Ishikawa (cell line): ENCODE measurements at regions not wholly inside any gene's neighbourhood (a gene's known extent, or its start where the extent isn't known, plus 50 kb on each side); places are given as distances from the start of the nearest gene placed in this dataset.

ENCODE experiments used
- CEBPB ChIP-seq: IDR thresholded peaks from 2 replicates; pipeline ENCODE4 v1.6.1; 2012
- CREB1 ChIP-seq: IDR thresholded peaks from 2 replicates; pipeline ENCODE4 v1.6.1; 2012; ENCODE audit warnings: low read depth
- EGR1 ChIP-seq: IDR thresholded peaks from 2 replicates; pipeline ENCODE4 v1.6.1; 2012
- EP300 ChIP-seq: IDR thresholded peaks from 2 replicates; pipeline ENCODE4 v1.6.1; 2012; ENCODE audit warnings: borderline replicate concordance
- FOXM1 ChIP-seq: IDR thresholded peaks from 2 replicates; pipeline ENCODE4 v1.6.1; 2012; ENCODE audit warnings: low read depth, borderline replicate concordance
- MAX ChIP-seq: IDR thresholded peaks from 2 replicates; pipeline ENCODE4 v1.6.1; 2012
- NFIC ChIP-seq: IDR thresholded peaks from 2 replicates; pipeline ENCODE4 v1.6.1; 2012
- RAD21 ChIP-seq: IDR thresholded peaks from 2 replicates; pipeline ENCODE4 v1.6.1; 2012; ENCODE audit warnings: low read depth
- REST ChIP-seq: IDR thresholded peaks from 2 replicates; pipeline ENCODE4 v1.6.1; 2012; ENCODE audit warnings: low read depth, mild to moderate bottlenecking
- TAF1 ChIP-seq: IDR thresholded peaks from 2 replicates; pipeline ENCODE4 v1.6.1; 2012; ENCODE audit warnings: low read depth, mild to moderate bottlenecking
- TCF12 ChIP-seq: IDR thresholded peaks from 2 replicates; pipeline ENCODE4 v1.6.1; 2012; ENCODE audit warnings: low read depth
- TEAD4 ChIP-seq: IDR thresholded peaks from 2 replicates; pipeline ENCODE4 v1.6.1; 2012
- USF1 ChIP-seq: IDR thresholded peaks from 2 replicates; pipeline ENCODE4 v1.6.1; 2012
- YY1 ChIP-seq: IDR thresholded peaks from 2 replicates; pipeline ENCODE4 v1.6.1; 2012; ENCODE audit warnings: low read depth
- ZBTB7A ChIP-seq: IDR thresholded peaks from 2 replicates; pipeline ENCODE4 v1.6.1; 2012; ENCODE audit warnings: low read depth

- TF ChIP-seq FOXM1 (no peak), ZBTB7A (no peak), TEAD4 (no peak), TAF1 (no peak), EP300 (no peak), CEBPB (no peak), CREB1 (no peak), EGR1 (no peak), NFIC (no peak), MAX (no peak), TCF12 (no peak), REST (no peak), USF1 (no peak), YY1 (no peak), RAD21 (no peak)
These were observed 604.1 kb downstream of the TAF11L14 start for GRCh38 chr5:18238321-18238720.

- no peak for TF ChIP-seq EGR1
- TF ChIP-seq TAF1, result no peak
- TF ChIP-seq CEBPB, result no peak
- TF ChIP-seq USF1, result no peak
- TF ChIP-seq MAX, result no peak
- no peak for TF ChIP-seq ZBTB7A
- TF ChIP-seq FOXM1, result no peak
- no peak for TF ChIP-seq RAD21
- TF ChIP-seq CREB1, result no peak
- TF ChIP-seq TCF12, result no peak
- no peak for TF ChIP-seq REST
- no peak for TF ChIP-seq NFIC
These were observed 606.7 kb downstream of the TAF11L14 start for GRCh38 chr5:18240971-18241370.

- no peak for TF ChIP-seq YY1
- TF ChIP-seq MAX, result no peak
These were observed 609.6 kb downstream of the TAF11L14 start for GRCh38 chr5:18243846-18244245.

GRCh38 chr5:18244309-18244708, 610.0 kb downstream of the TAF11L14 start:
- TF ChIP-seq FOXM1 (no peak), CEBPB (no peak), TAF1 (no peak), TEAD4 (no peak), TCF12 (no peak), ZBTB7A (no peak), REST (no peak), EP300 (no peak)

- TF ChIP-seq ZBTB7A, result no peak
- TF ChIP-seq CEBPB, result no peak
- no peak for TF ChIP-seq CREB1
- TF ChIP-seq EP300, result no peak
These were observed 618.3 kb downstream of the TAF11L14 start for GRCh38 chr5:18252559-18252958.
